ENCODE measurements at regions not wholly inside any gene's neighbourhood (a gene's known extent, or its start where the extent isn't known, plus 50 kb on each side); places are given as distances from the start of the nearest gene placed in this dataset.

DNA sequence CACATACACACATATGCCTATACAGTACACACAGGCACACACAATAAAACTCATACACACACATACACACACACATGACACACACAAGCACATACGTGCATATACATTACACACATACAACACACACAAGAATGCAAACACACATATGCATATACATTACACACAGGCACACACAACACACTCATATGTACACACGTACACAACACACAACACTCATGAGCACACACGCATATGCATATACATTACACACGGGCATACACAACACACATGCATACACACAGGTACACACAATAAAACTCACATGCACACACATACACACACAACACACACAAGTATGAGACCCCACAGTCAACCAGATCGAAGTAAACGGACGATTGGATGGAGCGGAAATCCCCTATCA, 238.2 kb downstream of the ERMARD start:
- Mint-ChIP-seq H3K4me1 (ENCODE audit: unreplicated experiment) (no peaks in the 10 kb centered on the region), H3K9me3 (ENCODE audit: unreplicated experiment) (peaks cover 5% of the 10 kb centered on the region), H3K4me3 (ENCODE audit: unreplicated experiment) (no peak overlapping the region), H3K36me3 (ENCODE audit: unreplicated experiment) (no peaks in the 10 kb centered on the region), H3K27me3 (ENCODE audit: unreplicated experiment) (no peaks in the 10 kb centered on the region), H3K27ac (ENCODE audit: unreplicated experiment) (no peak overlapping the region)
- no peak for DNase-seq (ENCODE audit: extremely low spot score, unreplicated experiment)
- TF ChIP-seq, protein P1, sequence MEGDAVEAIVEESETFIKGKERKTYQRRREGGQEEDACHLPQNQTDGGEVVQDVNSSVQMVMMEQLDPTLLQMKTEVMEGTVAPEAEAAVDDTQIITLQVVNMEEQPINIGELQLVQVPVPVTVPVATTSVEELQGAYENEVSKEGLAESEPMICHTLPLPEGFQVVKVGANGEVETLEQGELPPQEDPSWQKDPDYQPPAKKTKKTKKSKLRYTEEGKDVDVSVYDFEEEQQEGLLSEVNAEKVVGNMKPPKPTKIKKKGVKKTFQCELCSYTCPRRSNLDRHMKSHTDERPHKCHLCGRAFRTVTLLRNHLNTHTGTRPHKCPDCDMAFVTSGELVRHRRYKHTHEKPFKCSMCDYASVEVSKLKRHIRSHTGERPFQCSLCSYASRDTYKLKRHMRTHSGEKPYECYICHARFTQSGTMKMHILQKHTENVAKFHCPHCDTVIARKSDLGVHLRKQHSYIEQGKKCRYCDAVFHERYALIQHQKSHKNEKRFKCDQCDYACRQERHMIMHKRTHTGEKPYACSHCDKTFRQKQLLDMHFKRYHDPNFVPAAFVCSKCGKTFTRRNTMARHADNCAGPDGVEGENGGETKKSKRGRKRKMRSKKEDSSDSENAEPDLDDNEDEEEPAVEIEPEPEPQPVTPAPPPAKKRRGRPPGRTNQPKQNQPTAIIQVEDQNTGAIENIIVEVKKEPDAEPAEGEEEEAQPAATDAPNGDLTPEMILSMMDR (IDR thresholded peaks at IDR 0.05), result no peak

- Mint-ChIP-seq H3K4me3 (ENCODE audit: unreplicated experiment) (no peak overlapping the region), H3K27ac (ENCODE audit: unreplicated experiment) (no peak overlapping the region), H3K4me1 (ENCODE audit: unreplicated experiment) (no peaks in the 10 kb centered on the region), H3K9me3 (ENCODE audit: unreplicated experiment) (peaks cover 5% of the 10 kb centered on the region), H3K27me3 (ENCODE audit: unreplicated experiment) (no peaks in the 10 kb centered on the region), H3K36me3 (ENCODE audit: unreplicated experiment) (no peaks in the 10 kb centered on the region)
- no peak for DNase-seq (ENCODE audit: extremely low spot score, unreplicated experiment)
- TF ChIP-seq, protein P1 (IDR thresholded peaks at IDR 0.05), result no peak
These were observed 237.5 kb downstream of the ERMARD start for GRCh38 chr6:169988769-169989550.

- TF ChIP-seq, protein P1 (IDR thresholded peaks at IDR 0.05), result no peak
- Mint-ChIP-seq H3K4me3 (ENCODE audit: unreplicated experiment) (no peak overlapping the region), H3K27me3 (ENCODE audit: unreplicated experiment) (no peaks in the 10 kb centered on the region), H3K4me1 (ENCODE audit: unreplicated experiment) (no peaks in the 10 kb centered on the region), H3K27ac (ENCODE audit: unreplicated experiment) (no peak overlapping the region), H3K9me3 (ENCODE audit: unreplicated experiment) (peaks cover 5% of the 10 kb centered on the region), H3K36me3 (ENCODE audit: unreplicated experiment) (no peaks in the 10 kb centered on the region)
- no peak for DNase-seq (ENCODE audit: extremely low spot score, unreplicated experiment)
These were observed 235.6 kb downstream of the ERMARD start for GRCh38 chr6:169986848-169987498.

GRCh38 chr6:169986171-169986847, 234.9 kb downstream of the ERMARD start:
- no peaks in the 10 kb centered on the region for H3K4me1 Mint-ChIP-seq (ENCODE audit: unreplicated experiment)
- no peak overlapping the region for H3K4me3 Mint-ChIP-seq (ENCODE audit: unreplicated experiment)
- H3K27ac Mint-ChIP-seq (ENCODE audit: unreplicated experiment), result no peak overlapping the region
- DNase-seq (ENCODE audit: extremely low spot score, unreplicated experiment), result no peak
- H3K27me3 Mint-ChIP-seq (ENCODE audit: unreplicated experiment), result no peaks in the 10 kb centered on the region
- H3K36me3 Mint-ChIP-seq (ENCODE audit: unreplicated experiment), result no peaks in the 10 kb centered on the region
- H3K9me3 Mint-ChIP-seq (ENCODE audit: unreplicated experiment), result peaks cover under 1% of the 10 kb centered on the region
- TF ChIP-seq, protein P1 (IDR thresholded peaks at IDR 0.05), result no peak

Measured in osteocyte (in vitro differentiated cells).